Activated CD4-positive, alpha-beta T cell treated with anti-CD3 and anti-CD28 coated beads, Interleukin-2, amount 10 ng/mL, durations not matched to agents 24 days and 14 days (primary cell): ENCODE measurements at regions not wholly inside any gene's neighbourhood (a gene's known extent, or its start where the extent isn't known, plus 50 kb on each side); places are given as distances from the start of the nearest gene placed in this dataset.
"Not testable (repeated sequence)": the region's sequence is repeated elsewhere in the genome, so short reads cannot be mapped to it uniquely, and the experiment has no call there.

Source experiments
- DNase-seq: peaks from one replicate; pipeline ENCODE4 v3.0.0; 2022
- H3K27ac Mint-ChIP-seq: one replicate; pipeline ENCODE4 v1.8.0; 2022; ENCODE audit warnings: mild to moderate bottlenecking, mixed read lengths
- H3K27me3 Mint-ChIP-seq: one replicate; pipeline ENCODE4 v1.8.0; 2022; ENCODE audit warnings: mixed read lengths
- H3K36me3 Mint-ChIP-seq: one replicate; pipeline ENCODE4 v1.8.0; 2022; ENCODE audit warnings: low read depth, mild to moderate bottlenecking, mixed read lengths
- H3K4me1 Mint-ChIP-seq: one replicate; pipeline ENCODE4 v1.8.0; 2021; ENCODE audit warnings: mixed read lengths
- H3K4me3 Mint-ChIP-seq: one replicate; pipeline ENCODE4 v1.8.0; 2022; ENCODE audit warnings: mild to moderate bottlenecking, moderate library complexity, mixed read lengths
- H3K9me3 Mint-ChIP-seq: one replicate; pipeline ENCODE4 v1.8.0; 2021; ENCODE audit warnings: mixed read lengths
- intact Hi-C: fragments of 100-400 bp; cut with micrococcal nuclease; formaldehyde crosslinking; loops from one replicate; pipeline ENCODE4 v1.15.1; 2023

DNA sequence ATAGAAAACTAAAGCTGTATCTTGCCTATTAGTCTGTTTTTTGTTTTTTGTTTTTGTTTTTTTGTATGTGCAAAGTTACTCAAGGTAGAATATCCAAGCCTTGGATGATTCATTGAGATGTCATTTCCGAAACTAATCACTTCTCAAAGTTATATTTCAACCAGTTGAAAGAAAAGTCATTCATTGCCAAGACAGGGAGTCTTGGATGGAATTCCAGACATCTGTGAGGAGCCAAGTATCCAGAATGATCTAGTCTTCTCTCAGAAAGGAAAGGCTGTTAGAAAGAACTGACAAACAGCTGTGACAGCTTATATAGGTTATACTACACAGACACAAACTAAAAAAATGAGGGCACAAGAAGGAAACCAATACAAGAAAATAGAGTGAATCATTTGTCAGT lies 141.1 kb upstream of the NDST3 start:
- Mint-ChIP-seq H3K27ac (no peak overlapping the region), H3K27me3 (no peaks in the 10 kb centered on the region), H3K36me3 (no peaks in the 10 kb centered on the region), H3K4me3 (no peak overlapping the region), H3K9me3 (no peaks in the 10 kb centered on the region), H3K4me1 (no peaks in the 10 kb centered on the region)
- DNase-seq = no peak
- intact Hi-C loops = no loop called here

DNA sequence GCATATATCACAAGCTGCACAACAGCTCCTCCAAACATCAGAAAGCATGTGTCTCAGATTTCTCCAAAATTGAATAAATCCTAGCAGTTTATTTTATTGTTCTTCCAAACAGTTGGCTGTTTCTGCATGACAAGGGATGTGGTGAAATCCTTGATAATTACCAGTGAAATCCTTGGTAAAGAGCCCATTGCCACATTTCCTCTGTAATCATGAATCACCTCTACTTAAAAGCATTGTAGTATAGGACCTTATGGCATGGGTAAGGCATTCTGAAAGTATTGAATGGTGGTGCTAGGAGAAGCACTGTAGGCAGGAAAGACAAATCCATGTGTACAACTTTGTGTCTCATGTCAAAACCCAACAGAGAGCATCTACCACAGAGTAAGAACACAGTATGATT lies 135.8 kb upstream of the NDST3 start:
- Mint-ChIP-seq H3K27ac (no peak overlapping the region), H3K36me3 (no peaks in the 10 kb centered on the region), H3K4me1 (no peaks in the 10 kb centered on the region), H3K4me3 (no peak overlapping the region), H3K27me3 (no peaks in the 10 kb centered on the region), H3K9me3 (no peaks in the 10 kb centered on the region)
- intact Hi-C loops = no loop called here
- DNase-seq = no peak

DNA sequence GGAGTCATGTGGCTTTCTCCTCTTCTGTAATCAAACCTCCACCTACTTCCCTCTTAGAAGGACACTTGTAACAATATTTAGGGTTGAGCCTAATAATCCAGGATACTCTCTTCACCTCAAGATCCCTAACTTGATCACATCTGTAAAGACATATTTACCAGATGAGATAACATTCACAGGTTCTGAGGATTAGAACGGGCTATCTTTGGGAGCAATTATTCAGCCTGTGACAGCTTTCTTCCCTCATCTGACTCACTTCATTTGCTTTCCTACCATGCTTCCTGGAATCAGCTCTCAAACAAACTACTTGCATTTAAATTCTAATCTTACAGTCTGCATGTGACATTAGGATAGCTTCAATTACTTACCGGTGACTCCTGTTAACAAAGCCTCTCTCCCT lies 133.5 kb upstream of the NDST3 start:
- no peaks in the 10 kb centered on the region for H3K9me3 Mint-ChIP-seq
- DNase-seq = no peak
- intact Hi-C loops = no loop called here
- no peak overlapping the region for H3K4me3 Mint-ChIP-seq
- no peaks in the 10 kb centered on the region for H3K27me3 Mint-ChIP-seq
- H3K36me3 Mint-ChIP-seq = no peaks in the 10 kb centered on the region
- H3K27ac Mint-ChIP-seq = no peak overlapping the region
- H3K4me1 Mint-ChIP-seq = no peaks in the 10 kb centered on the region

- no peak for DNase-seq
- Mint-ChIP-seq H3K27me3 (no peaks in the 10 kb centered on the region), H3K4me1 (no peaks in the 10 kb centered on the region), H3K4me3 (no peak overlapping the region), H3K36me3 (no peaks in the 10 kb centered on the region), H3K27ac (no peak overlapping the region), H3K9me3 (no peaks in the 10 kb centered on the region)
- intact Hi-C loops = no loop called here
Observed at GRCh38 chr4:117907646-117908045, 126.6 kb upstream of the NDST3 start.

- no peak for DNase-seq
- H3K4me3 Mint-ChIP-seq = no peak overlapping the region
- no peaks in the 10 kb centered on the region for H3K9me3 Mint-ChIP-seq
- intact Hi-C loops = no loop called here
- no peaks in the 10 kb centered on the region for H3K27me3 Mint-ChIP-seq
- no peak overlapping the region for H3K27ac Mint-ChIP-seq
- no peaks in the 10 kb centered on the region for H3K4me1 Mint-ChIP-seq
- H3K36me3 Mint-ChIP-seq = no peaks in the 10 kb centered on the region
Observed at GRCh38 chr4:117908306-117909207, 125.7 kb upstream of the NDST3 start.

DNA sequence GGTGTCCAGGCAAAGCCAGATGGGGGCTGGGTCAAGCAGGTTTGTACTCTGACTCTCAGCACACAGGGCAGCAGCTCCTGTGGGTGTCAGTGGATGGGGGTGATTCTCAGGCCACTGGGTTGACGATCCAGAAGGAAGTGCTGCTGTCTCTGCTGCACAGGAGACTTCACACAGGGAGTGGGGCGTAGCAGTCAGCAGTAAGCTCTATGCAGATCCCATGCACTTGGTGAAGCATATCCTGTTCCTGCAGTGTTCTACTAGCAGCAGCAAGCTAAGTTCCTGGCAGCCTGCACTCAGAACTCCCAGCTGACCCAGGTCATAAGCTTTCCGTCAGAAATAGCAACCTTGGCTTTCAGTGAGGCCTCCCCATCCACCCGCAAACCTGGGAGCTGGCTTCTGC lies 117.6 kb upstream of the NDST3 start:
- H3K27me3 Mint-ChIP-seq = no peaks in the 10 kb centered on the region
- intact Hi-C loops = no loop called here
- no peak for DNase-seq
- H3K4me1 Mint-ChIP-seq = no peaks in the 10 kb centered on the region
- H3K27ac Mint-ChIP-seq = no peak overlapping the region
- no peak overlapping the region for H3K4me3 Mint-ChIP-seq
- H3K9me3 Mint-ChIP-seq = no peaks in the 10 kb centered on the region
- no peaks in the 10 kb centered on the region for H3K36me3 Mint-ChIP-seq

DNA sequence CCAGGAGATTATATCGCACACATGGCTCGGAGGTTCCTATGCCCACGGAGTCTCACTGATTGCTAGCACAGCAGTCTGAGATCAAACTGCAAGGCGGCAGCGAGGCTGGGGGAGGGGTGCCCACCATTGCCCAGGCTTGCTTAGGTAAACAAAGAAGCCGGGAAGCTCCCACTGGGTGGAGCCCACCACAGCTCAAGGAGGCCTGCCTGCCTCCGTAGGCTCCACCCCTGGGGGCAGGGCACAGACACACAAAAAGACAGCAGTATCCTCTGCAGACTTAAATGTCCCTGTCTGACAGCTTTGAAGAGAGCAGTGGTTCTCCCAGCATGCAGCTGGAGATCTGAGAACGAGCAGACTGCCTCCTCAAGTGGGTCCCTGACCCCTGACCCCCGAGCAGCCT lies 112.0 kb upstream of the NDST3 start:
- H3K27ac Mint-ChIP-seq, H3K27me3 Mint-ChIP-seq, intact Hi-C loops, H3K4me1 Mint-ChIP-seq, H3K9me3 Mint-ChIP-seq, H3K36me3 Mint-ChIP-seq, DNase-seq, H3K4me3 Mint-ChIP-seq: not testable (repeated sequence)

DNA sequence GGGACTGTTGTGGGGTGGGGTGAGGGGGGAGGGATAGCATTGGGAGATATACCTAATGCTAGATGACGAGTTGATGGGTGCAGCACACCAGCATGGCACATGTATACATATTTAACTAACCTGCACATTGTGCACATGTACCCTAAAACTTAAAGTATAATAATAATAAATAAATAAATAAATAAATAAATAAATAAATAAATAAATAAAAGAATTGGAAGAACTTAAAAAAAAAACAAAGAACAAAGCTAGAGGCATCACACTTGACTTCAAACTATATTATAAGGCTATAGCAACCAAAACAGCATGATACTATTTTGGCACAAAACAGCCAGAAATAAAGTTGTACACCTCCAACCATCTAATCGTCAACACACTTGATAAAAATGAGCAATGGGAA lies 106.5 kb upstream of the NDST3 start:
- H3K27ac Mint-ChIP-seq, DNase-seq, H3K36me3 Mint-ChIP-seq, intact Hi-C loops, H3K9me3 Mint-ChIP-seq, H3K4me3 Mint-ChIP-seq, H3K4me1 Mint-ChIP-seq, H3K27me3 Mint-ChIP-seq: not testable (repeated sequence)

GRCh38 chr4:117941611-117942010 lies 92.7 kb upstream of the NDST3 start:
- H3K4me3 Mint-ChIP-seq = no peak overlapping the region
- H3K36me3 Mint-ChIP-seq = no peaks in the 10 kb centered on the region
- no peak overlapping the region for H3K27ac Mint-ChIP-seq
- H3K4me1 Mint-ChIP-seq = no peaks in the 10 kb centered on the region
- H3K27me3 Mint-ChIP-seq = no peaks in the 10 kb centered on the region
- no peak for DNase-seq
- H3K9me3 Mint-ChIP-seq = peaks cover 5% of the 10 kb centered on the region
- intact Hi-C loops = no loop called here

- Mint-ChIP-seq H3K27me3 (no peaks in the 10 kb centered on the region), H3K4me1 (no peaks in the 10 kb centered on the region), H3K36me3 (no peaks in the 10 kb centered on the region), H3K27ac (no peak overlapping the region), H3K4me3 (no peak overlapping the region), H3K9me3 (peaks cover 8% of the 10 kb centered on the region)
- no peak for DNase-seq
- intact Hi-C loops = no loop called here
Observed at GRCh38 chr4:117949621-117950020, 84.7 kb upstream of the NDST3 start.

- DNase-seq = no peak
- peaks cover 3% of the 10 kb centered on the region for H3K9me3 Mint-ChIP-seq
- H3K4me3 Mint-ChIP-seq = no peak overlapping the region
- no peaks in the 10 kb centered on the region for H3K4me1 Mint-ChIP-seq
- intact Hi-C loops = no loop called here
- H3K36me3 Mint-ChIP-seq = no peaks in the 10 kb centered on the region
- no peak overlapping the region for H3K27ac Mint-ChIP-seq
- no peaks in the 10 kb centered on the region for H3K27me3 Mint-ChIP-seq
Observed at GRCh38 chr4:117957571-117957970, 76.7 kb upstream of the NDST3 start.

DNA sequence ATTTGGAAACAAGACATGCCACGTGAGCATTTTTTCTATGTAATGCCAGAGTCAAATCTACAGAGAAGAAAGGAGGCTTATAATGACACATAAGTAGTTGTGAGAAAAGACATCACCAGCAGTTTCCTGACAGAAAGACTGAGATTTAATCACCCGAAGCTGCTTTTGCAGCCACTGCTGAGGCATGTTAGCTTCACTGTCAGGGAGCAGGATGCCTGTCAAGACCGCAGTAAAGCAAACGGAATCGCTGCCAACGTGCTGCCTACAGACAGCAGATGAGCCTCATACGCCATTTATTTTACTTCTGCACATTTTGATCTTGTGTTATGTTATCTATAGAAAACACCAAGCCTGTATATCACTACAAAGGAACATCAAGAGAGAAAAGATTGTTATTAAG lies 68.7 kb upstream of the NDST3 start:
- intact Hi-C loops = no loop called here
- Mint-ChIP-seq H3K4me1 (no peaks in the 10 kb centered on the region), H3K27me3 (no peaks in the 10 kb centered on the region), H3K27ac (no peak overlapping the region), H3K4me3 (no peak overlapping the region), H3K36me3 (no peaks in the 10 kb centered on the region), H3K9me3 (no peaks in the 10 kb centered on the region)
- no peak for DNase-seq

GRCh38 chr4:117968606-117969005 lies 65.7 kb upstream of the NDST3 start:
- Mint-ChIP-seq H3K4me3 (no peak overlapping the region), H3K9me3 (no peaks in the 10 kb centered on the region), H3K4me1 (no peaks in the 10 kb centered on the region), H3K36me3 (no peaks in the 10 kb centered on the region), H3K27ac (no peak overlapping the region), H3K27me3 (no peaks in the 10 kb centered on the region)
- DNase-seq = no peak
- intact Hi-C loops = no loop called here

DNA sequence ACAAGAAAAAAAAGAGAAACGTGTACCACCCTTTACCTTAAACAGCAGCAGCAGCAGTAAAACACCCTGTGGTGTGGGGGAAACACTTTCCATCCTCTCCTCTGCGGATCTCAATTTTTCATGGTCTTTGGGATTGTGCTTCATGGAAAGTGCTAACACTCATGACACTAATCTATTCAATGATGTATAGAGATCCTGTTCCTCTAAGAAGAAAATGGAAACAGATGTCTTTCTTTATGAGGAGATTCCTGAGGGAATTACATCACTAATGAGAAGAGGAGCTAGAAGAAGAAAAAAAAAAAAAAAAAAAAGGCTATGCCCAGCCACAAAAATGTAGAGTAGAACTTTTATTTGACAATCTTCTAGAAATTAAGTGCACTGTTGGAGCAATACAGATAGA lies 62.9 kb upstream of the NDST3 start:
- Mint-ChIP-seq H3K36me3 (no peaks in the 10 kb centered on the region), H3K9me3 (no peaks in the 10 kb centered on the region), H3K27ac (no peak overlapping the region), H3K4me1 (no peaks in the 10 kb centered on the region), H3K4me3 (no peak overlapping the region), H3K27me3 (no peaks in the 10 kb centered on the region)
- intact Hi-C loops = no loop called here
- DNase-seq = no peak
